Spleen (tissue), 11 donors: ENCODE measurements at regions not wholly inside any gene's neighbourhood (a gene's known extent, or its start where the extent isn't known, plus 50 kb on each side); places are given as distances from the start of the nearest gene placed in this dataset.

Source experiments
- DNase-seq: peaks from one replicate; pipeline ENCODE4 v3.0.0-alpha.2; 2020
- H3K27ac ChIP-seq, 8 donors: fragments of 200-600 bp; sonication (generic) in 7 of 8; 1 replicate in 4 of 8; 2 replicates in 4 of 8; pipeline versions ENCODE4 v1.5.0 to v1.8.0; 2016 to 2021; ENCODE audit warnings: inconsistent platforms in 4 of 8, mild to moderate bottlenecking in 4 of 8, moderate library complexity in 1 of 8
- H3K27me3 ChIP-seq, 7 donors: fragments of 200-600 bp; sonication (generic) in 6 of 7; replicated peaks in 1 of 7; 1 replicate in 4 of 7; 2 replicates in 3 of 7; pipeline versions ENCODE4 v1.5.0 to v1.8.0; 2016 to 2021; ENCODE audit warnings: inconsistent platforms in 3 of 7, mild to moderate bottlenecking in 1 of 7
- H3K36me3 ChIP-seq, 6 donors: fragments of 200-600 bp; sonication (generic) in 5 of 6; 1 replicate in 4 of 6; 2 replicates in 2 of 6; pipeline versions ENCODE4 v1.5.0 to v1.8.0; 2016 to 2021; ENCODE audit warnings: inconsistent platforms in 2 of 6
- H3K4me1 ChIP-seq, 6 donors: fragments of 200-600 bp; sonication (generic) in 5 of 6; 1 replicate in 3 of 6; 2 replicates in 3 of 6; pipeline versions ENCODE4 v1.5.0 to v1.8.0; 2016 to 2021; ENCODE audit warnings: inconsistent platforms in 3 of 6
- H3K4me3 ChIP-seq, 8 donors: fragments of 200-600 bp; sonication (generic) in 7 of 8; 1 replicate in 4 of 8; 2 replicates in 4 of 8; pipeline versions ENCODE4 v1.5.0 to v1.8.0; 2016 to 2021; ENCODE audit warnings: inconsistent platforms in 4 of 8, mild to moderate bottlenecking in 4 of 8, moderate library complexity in 2 of 8
- H3K9me3 ChIP-seq, 8 donors: fragments of 200-600 bp; sonication (generic) in 7 of 8; 1 replicate in 4 of 8; 2 replicates in 4 of 8; pipeline versions ENCODE4 v1.5.0 to v1.8.0; 2016 to 2021; ENCODE audit warnings: inconsistent platforms in 4 of 8
- CTCF ChIP-seq, 11 experiments: fragments of 200-600 bp in 7 of 11; fragments of 450-650 bp in 4 of 11; sonication (generic) in 4 of 11; IDR thresholded peaks in 8 of 11; conservative IDR thresholded peaks in 3 of 11; 1 replicate in 7 of 11; 2 replicates in 4 of 11; pipeline versions ENCODE4 v1.4.0 to v1.8.0; 2016 to 2021; ENCODE audit warnings: antibody characterized with exemption in 11 of 11, inconsistent platforms in 4 of 11, mild to moderate bottlenecking in 1 of 11
- POLR2A ChIP-seq, 3 donors: fragments of 450-650 bp; IDR thresholded peaks; one replicate each; pipeline ENCODE4 v1.5.1; 2017; ENCODE audit warnings: antibody characterized with exemption in 3 of 3, mild to moderate bottlenecking in 1 of 3
- POLR2AphosphoS5 ChIP-seq, 3 donors: sonication (generic); formaldehyde crosslinking; IDR thresholded peaks; one replicate each; pipeline ENCODE4 v1.5.1; 2017; ENCODE audit warnings: antibody characterized with exemption in 3 of 3
- WGBS, 5 donors: extraction: QIAGEN DNeasy Blood & Tissue Kit in 3 of 5; methylation state at CpG; one replicate each; pipeline versions ENCODE4 v1.1.5 to v1.1.7; 2013 to 2018; 5-methylcytosine and 5-hydroxymethylcytosine counted together
- intact Hi-C: fragments of 100-400 bp; cut with DNase I; formaldehyde crosslinking; loops from one replicate; pipeline ENCODE4 v1.15.0; 2023; ENCODE audit warnings: low total_unique reads
- small RNA-seq, 4 donors: library from RNA; depleted of rRNA; stranded (forward); fragments of <200 nt; gene quantifications; one replicate each; pipeline ENCODE3, GENCODE V24; 2016
- donor health status: healthy with polysubstance abuse.
- donor health status: DM: no; HTN: no; CAD: no; lungs with moderate emphysema.
- donor health status: DM: no; HTN: no; CAD: no.
- donor health status: Bipolar disorder and iron deficiency.
- donor health status: healthy.
- donor health status: DM: no; HTN: no; CAD: no.
- donor health status: DM: yes; HTN: yes; CAD: no.

- no peak for DNase-seq
- intact Hi-C loops = no loop called here
- Histone ChIP-seq H3K27me3 (no peaks in the 10 kb centered on the region), H3K27ac (no peak overlapping the region), H3K4me3 (no peak overlapping the region), H3K36me3 (no peaks in the 10 kb centered on the region), H3K4me1 (peaks cover 0 to 7% (median 0%) of the 10 kb centered on the region in 6 donors), H3K9me3 (no peaks in the 10 kb centered on the region)
- TF ChIP-seq POLR2A (IDR thresholded peaks at IDR 0.05) (no peak), POLR2AphosphoS5 (IDR thresholded peaks at IDR 0.05) (no peak), CTCF (IDR thresholded peaks at IDR 0.05 in 8 of 11, conservative IDR thresholded peaks at IDR 0.05 in 3 of 11) (no peak)
- WGBS, 5 donors = 40 to 70% (median 58%) methylated on average over 1 of the region's 1 CpG
These were observed 54.4 kb downstream of the PMAIP1 start for GRCh38 chr18:59954241-59954640.

Small RNA genes in the stretch of these regions (small RNA-seq; reads per million reads assigned to genes)
- gene RN7SL342P = 0 reads per million in 4 donors
- 0 reads per million in 4 donors for gene RNU4-17P
- 0 reads per million in 4 donors for gene RNU6-567P
